Right ventricle myocardium inferior (tissue), 1 donor: ENCODE measurements at regions not wholly inside any gene's neighbourhood (a gene's known extent, or its start where the extent isn't known, plus 50 kb on each side); places are given as distances from the start of the nearest gene placed in this dataset.

Source experiments
- ATAC-seq: fragments of 200-7000 bp; cut with Tn5 transposase; one replicate; pipeline ENCODE4 v1.9.1; 2020; ENCODE audit warnings: mild to moderate bottlenecking, moderate library complexity
- DNase-seq: peaks from one replicate; pipeline ENCODE4 v3.0.0; 2021; ENCODE audit errors: missing footprints
- intact Hi-C: fragments of 100-400 bp; cut with DNase I; formaldehyde crosslinking; loops from one replicate; pipeline ENCODE4 v1.11.0; 2022
- donor health status: DM: no; HTN: yes; CAD: no; lungs with severe emphysema.

DNA sequence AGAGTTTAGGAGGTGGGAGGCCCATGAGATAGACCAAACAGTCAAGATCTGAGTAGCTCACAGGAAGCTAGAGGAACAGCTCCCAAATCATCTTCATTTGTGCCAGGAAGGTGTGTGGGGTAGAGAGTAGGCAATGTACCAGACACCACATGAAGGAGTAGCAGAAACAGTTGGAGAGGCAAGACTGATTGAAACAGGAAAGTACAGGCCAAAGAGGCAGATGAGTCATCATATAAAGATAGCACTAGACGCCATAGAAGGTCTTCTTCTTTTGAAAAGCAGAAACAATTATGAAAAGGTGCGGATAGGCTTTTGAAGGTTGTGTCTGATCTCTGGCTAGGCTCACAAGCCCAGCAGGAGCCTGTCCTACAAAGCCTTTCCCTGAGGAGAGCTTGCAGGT is 62.7 kb upstream of the PALM2AKAP2 start:
- ATAC-seq = no peak
- DNase-seq = no peak
- intact Hi-C loops = no loop called here

DNA sequence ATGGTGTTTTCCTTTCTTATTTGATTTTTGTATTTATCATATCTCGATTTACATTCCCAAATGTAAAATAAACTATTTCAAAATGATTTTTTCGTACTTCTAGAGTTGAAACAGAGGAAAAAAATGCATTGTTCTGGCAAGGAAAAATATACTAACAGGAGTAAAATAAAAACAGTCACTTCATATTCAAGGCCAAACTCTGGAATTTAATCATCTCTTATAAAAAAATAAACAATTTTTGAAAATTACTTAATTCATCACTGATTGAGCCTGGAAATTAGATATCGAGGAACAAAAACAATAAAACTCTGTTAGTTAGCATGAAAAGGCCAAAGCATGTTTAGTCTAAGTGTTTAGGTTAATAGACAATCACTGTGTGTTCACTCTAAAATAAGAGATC is 61.1 kb upstream of the PALM2AKAP2 start:
- intact Hi-C loops = no loop called here
- ATAC-seq (no peak), DNase-seq (no peak)

DNA sequence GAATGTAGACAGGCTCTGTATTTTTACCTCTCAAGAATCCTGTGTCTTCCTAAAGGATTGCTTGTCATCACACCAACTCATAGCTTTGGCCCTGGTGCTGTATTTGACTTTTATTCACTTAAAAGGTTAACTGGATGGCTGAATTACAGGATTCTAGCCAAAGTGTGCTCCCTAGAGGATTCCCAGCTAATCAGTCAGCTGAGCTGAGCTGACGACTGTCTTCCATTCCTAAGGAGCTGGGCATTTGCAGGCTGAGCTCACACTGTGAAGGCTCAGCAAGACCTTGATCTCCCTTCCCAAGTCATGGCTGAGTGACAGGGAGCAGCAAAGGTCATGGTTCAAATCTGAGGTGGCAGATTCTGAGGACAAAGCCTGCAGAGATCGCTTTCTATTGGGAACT is 59.0 kb upstream of the PALM2AKAP2 start:
- DNase-seq = no peak
- intact Hi-C loops = no loop called here
- no peak for ATAC-seq

DNA sequence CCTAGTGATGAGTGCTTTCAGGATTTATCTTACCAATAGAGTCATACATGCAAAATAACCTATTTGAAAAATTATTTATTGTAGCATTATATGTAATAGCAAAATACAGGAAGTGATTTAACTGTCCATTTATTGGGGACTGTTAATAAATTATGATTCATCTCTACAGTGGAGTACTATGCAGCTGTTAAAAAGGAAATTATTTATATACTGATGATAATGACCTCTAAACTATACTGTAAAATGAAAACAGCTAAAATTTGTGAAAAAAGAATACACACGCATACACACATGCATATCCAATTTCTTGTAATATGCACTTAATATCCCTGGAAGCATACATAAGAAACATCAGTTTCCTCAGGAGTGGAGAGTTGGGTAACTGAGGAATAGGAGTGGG is 58.0 kb upstream of the PALM2AKAP2 start:
- no peak for ATAC-seq
- intact Hi-C loops = no loop called here
- no peak for DNase-seq

DNA sequence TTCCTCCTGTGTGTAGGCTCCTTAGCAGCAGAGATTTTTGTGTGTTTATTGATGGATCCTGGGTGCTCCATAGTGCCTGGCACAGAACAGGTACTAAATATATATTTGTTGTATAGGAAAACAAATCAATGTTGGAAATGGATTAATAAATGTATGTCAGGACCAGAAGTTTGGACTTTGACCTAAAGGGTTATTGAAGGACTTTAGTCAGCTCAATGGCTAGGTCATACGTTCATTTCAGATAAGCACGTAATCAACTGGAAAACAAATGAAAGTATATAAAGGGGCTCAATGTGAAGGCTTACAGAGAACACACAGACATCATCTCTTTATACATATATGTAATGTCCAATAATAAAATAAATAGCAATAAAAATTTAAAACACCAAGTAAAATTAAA is 56.2 kb upstream of the PALM2AKAP2 start:
- ATAC-seq = no peak
- DNase-seq = no peak
- intact Hi-C loops = no loop called here

DNA sequence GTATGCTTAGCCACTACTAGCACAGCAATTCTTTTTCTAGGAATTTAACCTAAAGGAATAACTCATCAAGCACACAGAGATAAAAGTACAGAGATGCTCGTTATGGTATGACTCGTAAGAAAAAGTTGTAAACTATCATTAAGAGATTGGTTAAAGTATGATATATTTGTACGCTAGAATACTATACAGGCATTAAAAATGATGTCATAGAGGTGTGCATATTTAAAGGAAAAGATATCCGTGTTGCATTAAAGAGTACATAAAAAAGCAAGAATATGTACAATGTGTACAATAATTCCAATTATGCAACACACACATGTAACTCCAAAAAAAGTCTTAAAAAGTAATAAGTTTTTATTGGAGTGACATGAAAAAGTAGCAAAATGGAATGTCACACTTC is 54.5 kb upstream of the PALM2AKAP2 start:
- intact Hi-C loops = no loop called here
- no peak for DNase-seq
- no peak for ATAC-seq

DNA sequence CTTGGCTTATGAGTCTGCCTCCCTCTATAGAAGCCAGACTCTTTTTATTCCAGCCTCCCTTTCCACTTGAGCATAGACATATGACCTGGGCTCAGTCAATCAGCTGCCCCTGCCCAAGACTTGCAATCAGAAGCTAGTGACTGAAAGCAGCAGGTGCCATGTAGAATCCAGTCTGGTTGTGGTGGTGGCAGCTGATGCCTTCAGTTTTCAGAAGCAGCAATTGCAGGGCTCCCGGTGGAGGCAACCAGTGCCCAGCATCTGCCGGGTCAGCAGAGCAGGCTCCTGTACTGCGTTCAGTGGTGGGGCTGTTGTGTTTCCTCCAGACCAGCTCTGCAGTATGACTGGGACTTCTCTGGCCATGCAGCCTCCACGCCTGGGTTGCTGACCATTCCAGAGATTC is 53.9 kb upstream of the PALM2AKAP2 start:
- ATAC-seq (no peak), DNase-seq (no peak)
- intact Hi-C loops = no loop called here

DNA sequence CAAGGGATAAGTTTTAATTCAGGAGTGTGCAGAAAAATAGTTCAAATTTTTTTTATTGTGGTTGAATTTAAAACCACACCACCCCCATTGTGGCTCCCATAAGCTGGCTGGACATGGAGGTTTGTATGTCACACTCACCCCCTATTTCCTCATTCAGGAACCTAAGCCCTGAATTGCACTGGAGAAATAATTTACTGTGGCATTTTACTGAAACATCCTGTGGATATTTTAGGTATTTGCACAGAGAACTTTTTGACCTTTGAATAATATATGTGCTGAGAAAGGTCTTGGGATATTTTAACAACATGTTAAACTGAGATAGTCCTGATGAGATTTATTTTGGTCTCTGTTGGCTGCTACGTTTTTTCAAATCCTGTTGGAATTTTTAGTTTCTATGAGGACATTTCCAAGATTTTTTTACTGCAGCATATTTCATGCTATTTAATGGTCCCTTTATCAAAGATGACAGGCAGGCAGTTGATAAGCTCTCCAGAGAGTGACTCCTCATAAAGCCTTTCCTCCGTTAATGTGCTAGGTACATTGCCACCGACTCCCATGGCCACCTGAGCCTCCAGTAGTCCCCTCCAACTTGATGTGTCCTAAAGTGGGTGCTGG is 51.2 kb upstream of the PALM2AKAP2 start:
- ATAC-seq (no peak), DNase-seq (no peak)
- intact Hi-C loops = no loop called here

DNA sequence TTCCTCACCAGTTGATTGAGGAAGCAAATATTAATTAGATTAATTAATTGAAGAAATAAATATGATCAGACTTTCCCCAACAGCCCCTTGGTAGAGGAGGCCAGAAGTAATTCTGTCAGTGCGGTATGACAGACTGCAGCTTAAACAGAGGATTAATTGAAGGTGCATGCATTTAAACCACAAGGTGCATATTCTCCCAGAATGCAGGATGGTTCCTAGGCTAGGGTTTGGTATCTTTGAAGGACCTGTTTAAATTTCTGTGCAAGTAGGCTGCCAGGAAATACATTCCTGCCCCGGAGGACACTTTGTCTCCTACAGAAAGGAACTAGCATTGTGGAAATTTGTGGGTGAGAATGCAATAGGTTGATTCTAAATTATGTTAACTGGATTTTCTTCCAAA is 50.5 kb upstream of the PALM2AKAP2 start:
- intact Hi-C loops = no loop called here
- ATAC-seq = no peak

More for the DNA sequence above, 50.5 kb upstream of the PALM2AKAP2 start:
- no peak for DNase-seq
